ENCODE measurements at regions not wholly inside any gene's neighbourhood (a gene's known extent, or its start where the extent isn't known, plus 50 kb on each side); places are given as distances from the start of the nearest gene placed in this dataset.

GRCh38 chr2:60105906-60106305 is 447.5 kb downstream of the BCL11A start:
- TF ChIP-seq EZH2 (IDR thresholded peaks at IDR 0.05; ENCODE audit: insufficient read depth, poor library complexity, severe bottlenecking) (no peak), EZH2phosphoT487 (IDR thresholded peaks at IDR 0.05; ENCODE audit: insufficient read depth, low read depth) (no peak)

All from GM23248 (cell line).